ENCODE measurements at regions not wholly inside any gene's neighbourhood (a gene's known extent, or its start where the extent isn't known, plus 50 kb on each side); places are given as distances from the start of the nearest gene placed in this dataset.
A peak's percentile ranks its signal among the peaks of the same experiment; 100 is the strongest.

GRCh38 chr5:126133424-126133823, 289.8 kb upstream of the GRAMD2B start:
- no peaks in the 10 kb centered on the region for H4K20me1 ChIP-seq (ENCODE audit: low read depth)
- Mint-ChIP-seq H3K27ac (no peak overlapping the region), H3K36me3 (no peaks in the 10 kb centered on the region), H3K4me1 (peaks cover 6% of the 10 kb centered on the region), H3K4me3 (no peak overlapping the region), H3K27me3 (ENCODE audit: insufficient read depth, low read depth) (peaks cover 2% of the 10 kb centered on the region), H3K9me3 (no peaks in the 10 kb centered on the region)
- DNase-seq (ENCODE audit: low spot score): no peak
- no peaks in the 10 kb centered on the region for H3F3A ChIP-seq (ENCODE audit: low read depth)
- TF ChIP-seq EZH2phosphoT487 (IDR thresholded peaks at IDR 0.05) (no peak), EZH2 (IDR thresholded peaks at IDR 0.05) (no peak), CTCF (IDR thresholded peaks at IDR 0.05) (no peak)
- H3K4me3 ChIP-seq: no peak overlapping the region
- H3K4me2 ChIP-seq: no peak overlapping the region
- no peak overlapping the region for H2AFZ ChIP-seq (replicated peaks)
- no peak overlapping the region for H3K9ac ChIP-seq
- H3K36me3 ChIP-seq: no peaks in the 10 kb centered on the region
- no peaks in the 10 kb centered on the region for H3K79me2 ChIP-seq (ENCODE audit: low read depth)
- H3K4me1 ChIP-seq: peaks cover 10% of the 10 kb centered on the region
- no peak overlapping the region for H3K27ac ChIP-seq
- H3K27me3 ChIP-seq: no peaks in the 10 kb centered on the region
- H3K9me3 ChIP-seq (ENCODE audit: low read depth): no peaks in the 10 kb centered on the region

- Histone ChIP-seq H3K36me3 (no peaks in the 10 kb centered on the region), H3K9ac (no peak overlapping the region), H3K4me1 (peaks cover 14% of the 10 kb centered on the region), H3K4me3 (no peak overlapping the region), H3F3A (ENCODE audit: low read depth) (no peaks in the 10 kb centered on the region), H3K79me2 (ENCODE audit: low read depth) (no peaks in the 10 kb centered on the region), H3K4me2 (no peak overlapping the region), H2AFZ (replicated peaks) (peak overlapping the region; percentile 9), H3K27me3 (no peaks in the 10 kb centered on the region), H3K9me3 (ENCODE audit: low read depth) (no peaks in the 10 kb centered on the region), H4K20me1 (ENCODE audit: low read depth) (no peaks in the 10 kb centered on the region), H3K27ac (no peak overlapping the region)
- Mint-ChIP-seq H3K9me3 (peaks cover 4% of the 10 kb centered on the region), H3K36me3 (no peaks in the 10 kb centered on the region), H3K4me1 (peaks cover 15% of the 10 kb centered on the region), H3K27me3 (ENCODE audit: insufficient read depth, low read depth) (no peaks in the 10 kb centered on the region), H3K27ac (peak overlapping the region; percentile 33), H3K4me3 (no peak overlapping the region)
- no peak for DNase-seq (ENCODE audit: low spot score)
- TF ChIP-seq CTCF (IDR thresholded peaks at IDR 0.05): no peak
- no peak for TF ChIP-seq EZH2phosphoT487 (IDR thresholded peaks at IDR 0.05)
- TF ChIP-seq EZH2 (IDR thresholded peaks at IDR 0.05): no peak
These were observed 285.3 kb upstream of the GRAMD2B start for GRCh38 chr5:126137891-126138280.

GRCh38 chr5:126138281-126138931, 284.8 kb upstream of the GRAMD2B start:
- H3K4me2 ChIP-seq: peak overlapping the region; percentile 10

More at GRCh38 chr5:126138281-126138931, 284.8 kb upstream of the GRAMD2B start:
- H3K4me1 ChIP-seq: peaks cover 14% of the 10 kb centered on the region
- no peak overlapping the region for H3K4me3 Mint-ChIP-seq
- H3K9me3 ChIP-seq (ENCODE audit: low read depth): no peaks in the 10 kb centered on the region
- H3F3A ChIP-seq (ENCODE audit: low read depth): no peaks in the 10 kb centered on the region
- H3K36me3 ChIP-seq: no peaks in the 10 kb centered on the region
- no peaks in the 10 kb centered on the region for H3K27me3 ChIP-seq
- no peak overlapping the region for H3K27ac ChIP-seq
- H3K79me2 ChIP-seq (ENCODE audit: low read depth): no peaks in the 10 kb centered on the region
- H3K27ac Mint-ChIP-seq: no peak overlapping the region
- no peak overlapping the region for H3K9ac ChIP-seq
- no peaks in the 10 kb centered on the region for H3K36me3 Mint-ChIP-seq
- peaks cover 4% of the 10 kb centered on the region for H3K9me3 Mint-ChIP-seq
- TF ChIP-seq CTCF (IDR thresholded peaks at IDR 0.05) (no peak), EZH2 (IDR thresholded peaks at IDR 0.05) (no peak), EZH2phosphoT487 (IDR thresholded peaks at IDR 0.05) (no peak)
- H3K4me1 Mint-ChIP-seq: peaks cover 15% of the 10 kb centered on the region
- no peak overlapping the region for H3K4me3 ChIP-seq
- peak overlapping the region; percentile 2 for H2AFZ ChIP-seq (replicated peaks)
- no peaks in the 10 kb centered on the region for H4K20me1 ChIP-seq (ENCODE audit: low read depth)
- no peaks in the 10 kb centered on the region for H3K27me3 Mint-ChIP-seq (ENCODE audit: insufficient read depth, low read depth)
- DNase-seq (ENCODE audit: low spot score): peak; percentile 16
